ENCODE measurements at regions not wholly inside any gene's neighbourhood (a gene's known extent, or its start where the extent isn't known, plus 50 kb on each side); places are given as distances from the start of the nearest gene placed in this dataset.
A peak's percentile ranks its signal among the peaks of the same experiment; 100 is the strongest.

DNA sequence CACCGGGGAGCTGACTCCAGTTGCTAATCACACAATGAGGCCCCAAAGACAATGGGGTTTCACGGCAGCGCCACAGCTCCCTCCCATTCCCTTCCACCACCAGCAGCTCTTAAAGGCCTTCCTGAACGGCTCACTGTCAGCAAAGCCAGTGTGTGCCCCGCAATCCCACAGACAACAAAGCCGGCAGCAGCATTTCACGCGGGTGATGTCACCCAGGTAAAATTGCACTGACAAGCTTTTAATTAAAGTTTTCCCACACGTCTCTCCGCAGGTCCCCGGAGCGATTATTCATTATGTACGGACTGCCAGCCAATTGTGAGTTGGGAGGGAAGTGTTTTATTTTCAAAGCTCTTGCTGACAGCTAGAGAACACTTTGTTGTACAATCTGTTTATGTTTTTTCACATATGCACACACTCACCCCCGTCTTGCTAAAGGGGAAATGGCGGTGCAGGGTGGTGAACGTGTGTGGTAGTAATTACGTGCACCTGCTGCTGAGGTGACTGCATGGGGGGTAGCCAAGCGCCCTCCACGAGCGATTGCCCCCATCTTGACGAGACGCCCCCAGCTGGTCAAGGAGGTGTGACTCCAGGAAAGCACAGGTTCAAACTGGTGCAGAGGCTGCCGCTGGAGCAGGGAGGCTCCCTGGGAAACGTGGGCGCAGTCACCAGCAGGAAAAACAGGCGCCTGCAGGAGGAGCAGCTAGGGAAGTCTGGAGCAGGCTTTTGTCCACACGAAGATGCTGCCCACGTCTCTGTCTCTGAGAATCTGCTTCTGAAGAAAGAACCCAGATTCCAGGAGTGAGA, 65.0 kb downstream of the IRX2 start:
- Histone ChIP-seq H3K4me3 (no peak overlapping the region), H3K27ac (no peak overlapping the region)
- TF ChIP-seq CTCF (IDR thresholded peaks at IDR 0.05) = no peak
- peak; percentile 33 for DNase-seq (ENCODE audit: low spot score)

- DNase-seq (ENCODE audit: low spot score) = no peak
- no peak for TF ChIP-seq CTCF (IDR thresholded peaks at IDR 0.05)
- H3K27ac ChIP-seq = no peak overlapping the region
- no peak overlapping the region for H3K4me3 ChIP-seq
Observed at GRCh38 chr5:2685651-2686272, 65.7 kb downstream of the IRX2 start.

DNA sequence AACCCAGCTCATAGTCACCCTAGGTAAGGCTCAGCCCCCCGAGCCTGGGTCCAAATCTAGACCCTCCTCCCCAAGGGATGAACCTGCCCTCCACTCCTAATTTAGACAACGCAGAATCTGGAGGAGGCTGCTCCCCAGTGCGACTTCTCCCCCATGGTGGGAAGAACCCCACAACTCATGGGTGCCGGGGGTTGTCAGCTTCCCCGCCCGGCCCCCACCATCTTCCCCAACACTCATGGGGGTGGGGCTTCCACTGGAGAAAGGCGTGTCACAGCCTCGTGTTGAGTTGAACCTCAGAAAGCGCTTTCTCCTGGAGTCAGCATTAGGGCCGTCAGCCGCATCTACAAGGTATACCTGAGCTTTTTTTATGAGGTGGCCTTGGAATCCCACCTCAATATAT, 66.9 kb downstream of the IRX2 start:
- TF ChIP-seq CTCF (IDR thresholded peaks at IDR 0.05) = no peak
- H3K27ac ChIP-seq = no peak overlapping the region
- peak; percentile 40 for DNase-seq (ENCODE audit: low spot score)
- no peak overlapping the region for H3K4me3 ChIP-seq

DNA sequence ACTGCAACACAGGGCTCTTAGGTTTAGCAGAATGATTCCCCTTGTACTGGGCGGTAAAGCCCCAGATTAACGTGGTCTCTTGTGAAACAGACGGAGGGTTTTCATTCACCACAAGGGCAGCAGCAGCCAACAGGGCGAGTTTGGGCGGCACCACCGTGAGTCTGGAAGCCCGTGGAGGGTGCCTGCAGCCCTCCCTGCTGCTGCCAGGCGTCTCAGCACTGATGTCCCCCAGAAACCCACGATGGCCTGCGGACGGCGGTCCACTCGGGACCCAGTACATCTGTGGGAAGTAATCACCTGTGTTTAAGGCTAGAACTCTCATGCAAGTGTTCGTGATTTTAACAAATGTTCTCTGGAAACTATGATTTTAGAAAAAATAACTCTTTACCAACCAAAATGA, 67.8 kb downstream of the IRX2 start:
- H3K4me3 ChIP-seq = no peak overlapping the region
- TF ChIP-seq CTCF (IDR thresholded peaks at IDR 0.05) = no peak
- peak; percentile 35 for DNase-seq (ENCODE audit: low spot score)

GRCh38 chr5:2681476-2681875, 70.0 kb downstream of the IRX2 start:
- Histone ChIP-seq H3K4me3 (no peak overlapping the region), H3K27ac (no peak overlapping the region)
- no peak for DNase-seq (ENCODE audit: low spot score)
- TF ChIP-seq CTCF (IDR thresholded peaks at IDR 0.05) = no peak

More for the DNA sequence above, 67.8 kb downstream of the IRX2 start:
- H3K27ac ChIP-seq = no peak overlapping the region

- no peak overlapping the region for H3K4me3 ChIP-seq
- H3K27ac ChIP-seq = no peak overlapping the region
- DNase-seq (ENCODE audit: low spot score) = no peak
- no peak for TF ChIP-seq CTCF (IDR thresholded peaks at IDR 0.05)
Observed at GRCh38 chr5:2680979-2681378, 70.5 kb downstream of the IRX2 start.

DNA sequence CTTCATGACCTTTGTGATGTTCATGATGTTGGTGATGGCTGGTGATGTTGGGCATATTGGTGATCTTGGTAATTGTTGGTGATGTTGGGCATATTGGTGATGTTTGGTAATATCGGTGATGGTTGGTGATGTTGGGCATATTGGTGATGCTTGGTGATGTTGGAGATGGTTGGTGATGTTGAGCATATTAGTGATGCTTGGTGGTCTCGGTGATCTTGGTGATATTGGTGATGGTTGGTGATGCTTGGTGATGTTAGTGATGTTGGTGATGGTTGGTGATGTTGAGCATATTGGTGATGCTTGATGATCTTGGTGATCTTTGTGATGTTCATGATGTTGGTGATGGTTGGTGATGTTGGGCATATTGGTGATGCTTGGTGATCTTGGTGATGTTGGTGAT, 73.8 kb downstream of the IRX2 start:
- H3K4me3 ChIP-seq = no peak overlapping the region
- DNase-seq (ENCODE audit: low spot score) = no peak
- no peak overlapping the region for H3K27ac ChIP-seq
- TF ChIP-seq CTCF (IDR thresholded peaks at IDR 0.05) = no peak
